Ovary (tissue), 3 donors: ENCODE measurements at regions not wholly inside any gene's neighbourhood (a gene's known extent, or its start where the extent isn't known, plus 50 kb on each side); places are given as distances from the start of the nearest gene placed in this dataset.

Source experiments
- CTCF ChIP-seq, 3 donors: fragments of 450-650 bp in 2 of 3; fragments of 200-600 bp in 1 of 3; IDR thresholded peaks; one replicate each; pipeline versions ENCODE4 v1.5.1 to v1.8.0; 2016 to 2022; ENCODE audit warnings: antibody characterized with exemption in 3 of 3, mild to moderate bottlenecking in 1 of 3
- EP300 ChIP-seq: sonication (generic); formaldehyde crosslinking; IDR thresholded peaks from one replicate; pipeline ENCODE4 v1.6.1; 2017; ENCODE audit warnings: antibody characterized with exemption
- POLR2A ChIP-seq: fragments of 450-650 bp; IDR thresholded peaks from one replicate; pipeline ENCODE4 v1.6.1; 2017; ENCODE audit warnings: antibody characterized with exemption, mild to moderate bottlenecking, moderate library complexity
- donor health status: DM: no; HTN: no; CAD: no.

- TF ChIP-seq CTCF (IDR thresholded peaks at IDR 0.05) = no peak
- no peak for TF ChIP-seq POLR2A
- no peak for TF ChIP-seq EP300
Observed at GRCh38 chr3:22582266-22582665, 620.9 kb upstream of the UBE2E2 start.
